HG03064 (cell line): ENCODE measurements at regions not wholly inside any gene's neighbourhood (a gene's known extent, or its start where the extent isn't known, plus 50 kb on each side); places are given as distances from the start of the nearest gene placed in this dataset.

Source experiments
- ATAC-seq: cut with Tn5 transposase; IDR thresholded peaks from one replicate; pipeline ENCODE4 v1.9.1; 2021; ENCODE audit warnings: low read depth; ENCODE audit not compliant: unreplicated experiment

DNA sequence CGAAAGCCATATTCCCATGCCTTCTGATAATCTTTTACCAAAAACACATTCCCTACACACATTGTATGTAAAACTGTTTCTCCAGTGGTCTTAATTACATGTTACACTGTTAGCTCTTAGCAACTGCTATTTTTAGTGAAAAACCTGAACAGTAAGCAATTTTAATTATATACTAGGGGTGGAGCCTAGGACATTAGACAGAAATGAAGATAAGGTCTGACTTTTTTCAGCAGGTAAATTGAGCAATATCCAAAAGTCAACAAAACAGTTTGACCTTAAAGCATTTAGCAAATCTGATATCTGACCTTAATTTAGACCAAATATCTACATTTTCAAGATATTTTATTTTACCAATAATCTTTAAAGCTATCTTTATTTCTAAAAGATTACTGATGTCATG is 60.2 kb downstream of the PDE6H start:
- no peak for ATAC-seq

DNA sequence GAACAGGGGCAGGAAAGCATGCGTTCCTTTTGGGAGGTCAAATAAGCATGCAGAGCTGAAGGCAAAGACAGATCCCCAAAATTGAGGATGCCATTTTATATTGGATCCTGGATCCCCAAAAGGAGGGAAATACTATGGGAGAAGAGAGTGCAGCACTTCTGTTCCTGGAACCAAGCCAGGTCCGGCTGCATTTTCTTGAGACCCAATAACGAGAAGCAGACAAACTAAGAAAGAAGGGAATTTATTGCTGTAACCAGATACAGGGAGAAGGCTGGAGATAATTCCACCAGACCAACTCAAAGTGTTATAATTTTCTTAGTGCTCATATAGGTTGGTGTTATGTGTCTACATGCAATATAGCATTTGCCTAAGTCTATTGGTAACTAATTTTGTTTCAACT is 60.8 kb downstream of the PDE6H start:
- ATAC-seq, result no peak

GRCh38 chr12:15035185-15035584 is 62.3 kb downstream of the PDE6H start:
- ATAC-seq, result no peak

GRCh38 chr12:15037091-15037687 is 64.3 kb downstream of the PDE6H start:
- no peak for ATAC-seq

DNA sequence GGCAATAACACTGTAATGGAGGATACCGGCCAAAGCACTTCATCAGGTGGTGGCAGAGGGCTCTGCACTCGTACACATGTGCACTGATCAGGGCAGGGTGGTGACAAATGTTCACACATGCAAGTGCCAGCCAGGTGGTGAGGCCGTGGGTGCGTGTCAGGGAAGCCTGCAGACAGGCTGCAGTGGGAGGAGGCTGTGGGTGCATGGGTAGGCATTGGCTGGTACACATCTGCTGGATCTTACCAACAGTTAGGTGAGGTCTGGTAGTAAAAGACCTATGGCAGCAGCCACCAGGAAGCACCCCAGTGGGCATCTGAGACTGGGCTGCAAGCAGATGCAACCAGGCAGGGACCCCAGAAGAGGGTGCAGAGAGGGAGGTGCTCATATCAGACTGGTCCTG is 65.3 kb downstream of the PDE6H start:
- ATAC-seq, result no peak

DNA sequence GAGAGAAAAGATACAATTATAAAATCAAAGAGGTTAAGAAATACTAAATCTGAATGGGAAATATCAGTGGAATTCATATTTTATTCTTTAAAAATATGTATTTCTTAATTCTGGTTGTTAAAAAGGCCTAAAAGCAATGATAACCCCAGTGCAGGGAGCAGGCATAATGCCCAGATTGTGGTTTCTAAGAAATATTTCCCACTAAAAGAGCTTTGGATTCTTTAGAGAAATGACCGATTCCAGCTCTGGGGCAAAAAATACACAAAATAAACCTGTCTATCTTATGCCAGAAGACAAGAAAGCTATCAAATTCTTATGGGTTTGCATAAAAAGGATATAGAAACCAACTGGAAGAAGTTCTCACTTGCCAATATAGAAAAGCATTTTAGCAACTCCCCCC is 71.6 kb downstream of the PDE6H start:
- ATAC-seq, result no peak

DNA sequence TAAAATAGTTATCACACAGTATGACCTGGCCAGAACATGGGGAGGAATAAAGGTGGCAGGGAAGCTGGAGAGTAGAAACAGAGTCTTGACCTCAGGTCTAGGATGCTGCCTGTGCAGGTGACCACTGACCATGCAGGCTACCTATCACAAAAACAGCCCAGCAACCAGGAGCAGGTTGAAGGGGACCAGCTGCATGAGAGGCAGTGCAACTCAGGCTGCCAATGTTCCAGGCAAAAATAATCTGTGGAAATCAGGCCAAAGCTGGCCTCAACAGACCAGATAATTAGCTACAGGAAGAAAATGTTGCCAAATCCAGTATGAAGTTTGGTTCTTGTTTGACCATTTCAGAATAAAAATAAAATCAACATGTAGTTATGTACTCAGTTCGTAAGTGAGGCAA is 72.6 kb downstream of the PDE6H start:
- no peak for ATAC-seq

DNA sequence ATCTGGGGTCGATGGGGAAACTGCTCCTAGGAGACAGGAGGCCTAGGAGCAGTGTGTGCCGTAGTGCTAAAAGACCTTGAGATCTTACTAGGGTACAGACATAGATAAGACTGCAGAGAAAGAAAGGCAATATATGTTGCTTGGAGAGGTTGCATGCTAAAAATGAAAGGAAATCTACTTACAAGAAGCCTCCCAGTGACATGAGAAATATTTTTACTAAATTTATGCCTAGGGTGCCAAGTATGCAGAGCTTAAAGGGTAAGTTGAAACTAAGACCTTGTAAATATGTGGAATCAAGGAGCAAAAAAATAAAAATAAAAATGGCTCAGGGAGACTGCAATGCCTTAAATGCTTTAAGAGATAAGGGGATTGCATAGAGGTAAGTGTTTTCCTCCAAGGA is 74.8 kb downstream of the PDE6H start:
- no peak for ATAC-seq

GRCh38 chr12:15049461-15050153 is 76.8 kb downstream of the PDE6H start:
- no peak for ATAC-seq

DNA sequence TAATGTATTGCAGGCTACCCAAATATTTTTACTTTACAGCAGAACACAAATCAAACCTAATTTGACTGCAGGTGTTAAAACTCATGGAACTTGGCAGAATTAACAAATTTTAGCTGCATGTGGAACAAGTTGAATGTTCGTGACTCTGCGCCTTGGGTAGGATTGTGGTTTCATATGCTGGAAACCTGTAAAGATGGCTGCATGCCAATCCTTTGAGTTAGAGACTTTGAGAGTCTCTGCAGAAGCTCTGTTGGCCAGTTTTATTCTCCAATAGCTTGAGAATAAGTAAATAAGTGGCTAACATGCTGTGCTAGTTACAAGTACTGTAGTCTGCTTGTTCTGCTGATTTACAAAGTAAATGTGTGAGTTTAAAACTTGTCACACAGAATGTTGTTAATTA is 77.8 kb downstream of the PDE6H start:
- ATAC-seq, result peak; percentile 65

- ATAC-seq, result no peak
Observed at GRCh38 chr12:15052691-15053090, 79.8 kb downstream of the PDE6H start.

- no peak for ATAC-seq
Observed at GRCh38 chr12:15056218-15056617, 83.4 kb downstream of the PDE6H start.
